HG03060 (cell line): ENCODE measurements at regions not wholly inside any gene's neighbourhood (a gene's known extent, or its start where the extent isn't known, plus 50 kb on each side); places are given as distances from the start of the nearest gene placed in this dataset.
"Not testable (repeated sequence)": the region's sequence is repeated elsewhere in the genome, so short reads cannot be mapped to it uniquely, and the experiment has no call there.

Experiments
- ATAC-seq: cut with Tn5 transposase; IDR thresholded peaks from one replicate; pipeline ENCODE4 v1.9.1; 2021; ENCODE audit warnings: low read depth, moderate number of reproducible peaks; ENCODE audit not compliant: unreplicated experiment

- ATAC-seq, result no peak
Observed at GRCh38 chr13:23067129-23067528, 113.7 kb upstream of the SGCG start.

- ATAC-seq, result no peak
Observed at GRCh38 chr13:23069566-23069965, 111.2 kb upstream of the SGCG start.

- ATAC-seq, result no peak
Observed at GRCh38 chr13:23074075-23074828, 106.5 kb upstream of the SGCG start.

GRCh38 chr13:23081220-23081619 lies 99.6 kb upstream of the SGCG start:
- no peak for ATAC-seq

GRCh38 chr13:23081901-23082300 lies 98.9 kb upstream of the SGCG start:
- ATAC-seq, result no peak

GRCh38 chr13:23086968-23087623 lies 93.7 kb upstream of the SGCG start:
- no peak for ATAC-seq

GRCh38 chr13:23087880-23088279 lies 92.9 kb upstream of the SGCG start:
- ATAC-seq, result no peak

- ATAC-seq, result no peak
Observed at GRCh38 chr13:23098161-23098907, 82.4 kb upstream of the SGCG start.

- ATAC-seq, result no peak
Observed at GRCh38 chr13:23105051-23105450, 75.7 kb upstream of the SGCG start.

- ATAC-seq, result no peak
Observed at GRCh38 chr13:23107665-23108064, 73.1 kb upstream of the SGCG start.

GRCh38 chr13:23119131-23119530 lies 61.6 kb upstream of the SGCG start:
- ATAC-seq, result no peak

GRCh38 chr13:23127540-23127939 lies 53.2 kb upstream of the SGCG start:
- not testable (repeated sequence) for ATAC-seq

- no peak for ATAC-seq
Observed at GRCh38 chr13:23129331-23129730, 51.4 kb upstream of the SGCG start.
